ENCODE measurements at regions not wholly inside any gene's neighbourhood (a gene's known extent, or its start where the extent isn't known, plus 50 kb on each side); places are given as distances from the start of the nearest gene placed in this dataset.

- TF ChIP-seq CREB3 (CRISPR knock-in tag; IDR thresholded peaks at IDR 0.05) (no peak), SIX1 (CRISPR knock-in tag; IDR thresholded peaks at IDR 0.05; ENCODE audit: borderline replicate concordance) (peak; percentile 9; the same call in 1 of the 2 replicates), GLMP (CRISPR knock-in tag; IDR thresholded peaks at IDR 0.05; ENCODE audit: borderline replicate concordance) (no peak), FOXO4 (CRISPR knock-in tag; conservative IDR thresholded peaks at IDR 0.05) (no peak), ZNF841 (CRISPR knock-in tag; IDR thresholded peaks at IDR 0.05; ENCODE audit: borderline replicate concordance) (no peak), TBL1XR1 (IDR thresholded peaks at IDR 0.05; ENCODE audit: borderline replicate concordance, low read length, partially characterized antibody) (no peak), POLR2G (IDR thresholded peaks at IDR 0.05; ENCODE audit: low read depth, low read length) (peak; percentile 90), SP2 (CRISPR knock-in tag; IDR thresholded peaks at IDR 0.05) (no peak), ZNF672 (CRISPR knock-in tag; IDR thresholded peaks at IDR 0.05) (no peak), ZNF354B (CRISPR knock-in tag; IDR thresholded peaks at IDR 0.05) (no peak), JARID2 (CRISPR knock-in tag; IDR thresholded peaks at IDR 0.05; ENCODE audit: insufficient replicate concordance) (no peak), TSC22D2 (CRISPR knock-in tag; IDR thresholded peaks at IDR 0.05; ENCODE audit: borderline replicate concordance) (no peak), ZBTB38 (CRISPR knock-in tag; IDR thresholded peaks at IDR 0.05) (peak; percentile 58; the same call in 1 of the 2 replicates), CBX5 (CRISPR knock-in tag; IDR thresholded peaks at IDR 0.05; ENCODE audit: borderline replicate concordance) (no peak; the same call in 1 of the 2 replicates), ZBTB34 (CRISPR knock-in tag; IDR thresholded peaks at IDR 0.05) (no peak), HOXA3 (CRISPR knock-in tag; IDR thresholded peaks at IDR 0.05) (peak; percentile 77; the same call in 1 of the 2 replicates), TFDP1 (CRISPR knock-in tag; IDR thresholded peaks at IDR 0.05; ENCODE audit: borderline replicate concordance) (peak; percentile 13; the same call in 1 of the 2 replicates), ZFP90 (CRISPR knock-in tag; IDR thresholded peaks at IDR 0.05; ENCODE audit: borderline replicate concordance) (no peak; the same call in 1 of the 2 replicates), ZKSCAN5 (CRISPR knock-in tag; IDR thresholded peaks at IDR 0.05) (no peak), RCOR2 (CRISPR knock-in tag; IDR thresholded peaks at IDR 0.05) (peak; percentile 35; the same call in 1 of the 2 replicates), ZNF460 (CRISPR knock-in tag; IDR thresholded peaks at IDR 0.05; ENCODE audit: borderline replicate concordance) (no peak), ZSCAN9 (CRISPR knock-in tag; IDR thresholded peaks at IDR 0.05; ENCODE audit: borderline replicate concordance) (peak; percentile 87; the same call in 1 of the 2 replicates), SAP130 (CRISPR knock-in tag; IDR thresholded peaks at IDR 0.05; ENCODE audit: low read depth) (peak; percentile 94)
Observed at GRCh38 chr6:138593124-138593877, 94.0 kb upstream of the NHSL1 start (continued).
